Large intestine (tissue), 3 donors: ENCODE measurements at regions not wholly inside any gene's neighbourhood (a gene's known extent, or its start where the extent isn't known, plus 50 kb on each side); places are given as distances from the start of the nearest gene placed in this dataset.

Experiments used
- DNase-seq, 2 donors: peaks; one replicate each; pipeline versions ENCODE4 v3.0.0 to v3.0.0-alpha.2; 2013
- H3K27ac ChIP-seq: one replicate; pipeline ENCODE4 v1.5.1; 2013; ENCODE audit warnings: low read length
- H3K27me3 ChIP-seq: 2 replicates; pipeline ENCODE4 v1.6.1; 2013; ENCODE audit warnings: low read length; ENCODE audit not compliant: control insufficient read depth, insufficient read depth
- H3K36me3 ChIP-seq: 2 replicates; pipeline ENCODE4 v1.6.1; 2013; ENCODE audit warnings: low read length; ENCODE audit not compliant: control insufficient read depth, insufficient read depth
- H3K4me1 ChIP-seq: one replicate; pipeline ENCODE4 v1.6.1; 2013; ENCODE audit warnings: low read length; ENCODE audit not compliant: control insufficient read depth, insufficient read depth
- H3K4me3 ChIP-seq: one replicate; pipeline ENCODE4 v1.5.1; 2013; ENCODE audit warnings: low read length
- H3K9me3 ChIP-seq: one replicate; pipeline ENCODE4 v1.6.1; 2013; ENCODE audit warnings: mild to moderate bottlenecking, low read depth, low read length, moderate library complexity; ENCODE audit not compliant: control insufficient read depth
- WGBS: methylation state at CpG from one replicate; pipeline ENCODE4 v1.1.5; 2013; ENCODE audit warnings: low lambda C conversion rate; ENCODE audit not compliant: insufficient coverage; 5-methylcytosine and 5-hydroxymethylcytosine counted together

- 83% methylated on average over 1 of the region's 6 CpGs for WGBS
- no peak overlapping the region for H3K4me3 ChIP-seq
- no peak for DNase-seq
Measured at GRCh38 chr18:61948846-61949438, 56.1 kb upstream of the RNF152 start.

DNA sequence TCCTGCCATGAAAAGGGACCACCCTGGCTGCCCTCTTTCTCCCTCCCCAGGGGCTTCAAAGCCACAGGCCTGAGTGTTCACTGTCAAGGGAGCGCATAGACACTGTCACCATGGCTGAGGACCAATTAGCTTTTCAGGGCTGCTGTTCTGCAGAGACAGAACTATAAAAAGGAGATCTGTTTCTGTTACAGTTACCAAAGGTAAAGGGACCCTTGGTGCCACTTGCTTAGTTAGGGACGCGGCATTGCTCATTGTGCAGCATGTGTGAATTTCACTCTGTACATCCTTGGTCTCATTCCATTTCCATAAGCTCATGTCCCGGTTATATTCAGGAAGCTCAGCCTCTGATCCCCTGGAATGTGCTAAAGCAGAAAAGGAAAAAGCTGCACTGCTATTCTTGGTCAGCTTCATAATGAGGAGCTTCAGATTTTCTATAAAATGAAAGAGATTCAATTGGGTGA, 55.5 kb upstream of the RNF152 start:
- WGBS, result no CpG with 5 or more reads among the region's 4 CpGs
- Histone ChIP-seq H3K4me1 (no peaks in the 10 kb centered on the region), H3K27me3 (no peaks in the 10 kb centered on the region), H3K9me3 (no peaks in the 10 kb centered on the region), H3K36me3 (no peaks in the 10 kb centered on the region), H3K27ac (no peak overlapping the region), H3K4me3 (no peak overlapping the region)
- no peak for DNase-seq

More at GRCh38 chr18:61948846-61949438, 56.1 kb upstream of the RNF152 start:
- Histone ChIP-seq H3K27ac (no peak overlapping the region), H3K27me3 (no peaks in the 10 kb centered on the region), H3K36me3 (no peaks in the 10 kb centered on the region), H3K4me1 (no peaks in the 10 kb centered on the region), H3K9me3 (no peaks in the 10 kb centered on the region)

- H3K27me3 ChIP-seq, result no peaks in the 10 kb centered on the region
- no peaks in the 10 kb centered on the region for H3K9me3 ChIP-seq
- 60% methylated on average over 1 of the region's 3 CpGs for WGBS
- no peak overlapping the region for H3K27ac ChIP-seq
- DNase-seq, result no peak
- no peaks in the 10 kb centered on the region for H3K36me3 ChIP-seq
- no peaks in the 10 kb centered on the region for H3K4me1 ChIP-seq
- H3K4me3 ChIP-seq, result no peak overlapping the region
Measured at GRCh38 chr18:61946449-61946848, 53.6 kb upstream of the RNF152 start.

DNA sequence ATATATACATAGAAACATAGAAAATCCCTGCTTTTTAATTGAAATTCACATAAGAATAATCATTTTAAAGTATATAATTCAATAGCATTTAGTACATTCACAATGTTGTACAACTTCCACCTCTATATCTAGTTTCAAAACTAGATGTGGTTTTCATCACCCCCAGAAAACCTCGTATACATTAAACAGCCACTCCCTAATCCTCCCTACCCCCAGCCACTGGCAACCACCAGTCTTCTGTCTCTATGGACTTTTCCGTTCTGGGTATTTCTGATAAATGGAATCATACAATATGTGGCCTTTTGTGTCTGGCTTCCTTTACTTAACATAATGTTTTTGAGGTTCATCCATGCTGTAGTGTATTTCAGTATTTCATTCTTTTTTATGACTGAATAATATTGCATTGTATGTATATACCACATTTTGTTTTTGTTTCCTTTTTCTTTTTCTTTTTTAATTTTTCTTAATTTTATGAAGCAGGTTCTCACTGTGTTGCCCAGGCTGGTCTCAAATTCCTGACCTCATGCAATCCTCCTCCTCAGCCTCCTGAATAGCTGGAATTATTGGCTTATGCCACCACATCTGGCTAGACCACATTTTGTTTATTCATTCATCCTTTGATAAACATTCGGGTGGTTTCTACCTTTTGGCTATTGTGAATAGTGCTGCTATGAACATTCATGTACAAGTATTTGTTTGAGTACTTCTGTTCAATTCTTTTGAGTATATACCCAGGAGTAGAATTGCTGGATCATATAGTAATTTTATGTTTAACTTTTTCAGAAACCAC, 50.6 kb upstream of the RNF152 start:
- H3K4me3 ChIP-seq, result no peak overlapping the region
- H3K9me3 ChIP-seq, result no peaks in the 10 kb centered on the region
- H3K27ac ChIP-seq, result no peak overlapping the region
- H3K36me3 ChIP-seq, result no peaks in the 10 kb centered on the region
- no peaks in the 10 kb centered on the region for H3K27me3 ChIP-seq
- WGBS, result 83% methylated on average over 1 of the region's 3 CpGs
- no peaks in the 10 kb centered on the region for H3K4me1 ChIP-seq
- no peak for DNase-seq
